B cell (primary cell): ENCODE measurements at regions not wholly inside any gene's neighbourhood (a gene's known extent, or its start where the extent isn't known, plus 50 kb on each side); places are given as distances from the start of the nearest gene placed in this dataset.

Source experiments
- ATAC-seq: fragments of 200-7000 bp; cut with Tn5 transposase; one replicate; pipeline ENCODE4 v1.10.0; 2021; ENCODE audit warnings: low read depth, mild to moderate bottlenecking, moderate number of reproducible peaks, moderate library complexity
- CTCF ChIA-PET: fragments of 350-600 bp; sonication (Branson Sonifier 250); formaldehyde crosslinking; loops from one replicate; lab custom pipeline; 2021; ENCODE audit warnings: antibody characterized with exemption, inconsistent platforms; lab: Charles Lee
- POLR2A ChIA-PET: fragments of 350-600 bp; sonication (Branson Sonifier 250); formaldehyde crosslinking; loops from one replicate; lab custom pipeline; 2021; ENCODE audit warnings: antibody characterized with exemption; lab: Charles Lee
- DNase-seq: peaks from one replicate; pipeline ENCODE4 v3.0.0; 2013
- H2AFZ ChIP-seq: 2 replicates; pipeline ENCODE4 v1.6.1; 2012; ENCODE audit warnings: mild to moderate bottlenecking, low read depth, low read length; ENCODE audit not compliant: insufficient read depth, poor library complexity, severe bottlenecking
- H3K27ac ChIP-seq, 2 donors: 1 replicate in 1 of 2; 2 replicates in 1 of 2; pipeline ENCODE4 v1.5.1; 2012 to 2013; ENCODE audit warnings: low read length in 2 of 2, mild to moderate bottlenecking in 2 of 2, moderate library complexity in 1 of 2
- H3K27me3 ChIP-seq, 4 experiments: fragments of 200-600 bp in 1 of 4; sonication (generic) in 1 of 4; replicated peaks in 1 of 4; 1 replicate in 2 of 4; 2 replicates in 2 of 4; pipeline versions ENCODE4 v1.6.1 to v1.7.0; 2013 to 2016; ENCODE audit warnings: low read length in 3 of 4, mild to moderate bottlenecking in 2 of 4, mixed read lengths in 1 of 4, moderate library complexity in 1 of 4; ENCODE audit not compliant: insufficient read depth in 4 of 4, control insufficient read depth in 3 of 4; ENCODE audit errors: control extremely low read depth in 1 of 4
- H3K36me3 ChIP-seq, 2 experiments: replicated peaks in 1 of 2; 1 replicate in 1 of 2; 2 replicates in 1 of 2; pipeline versions ENCODE4 v1.6.1 to v1.7.1; 2013; ENCODE audit warnings: low read length in 1 of 2; ENCODE audit not compliant: insufficient read depth in 2 of 2, control insufficient read depth in 1 of 2; ENCODE audit errors: control extremely low read depth in 1 of 2, extremely low read depth in 1 of 2
- H3K4me1 ChIP-seq, 2 donors: fragments of 200-600 bp in 1 of 2; sonication (generic) in 1 of 2; 1 replicate in 1 of 2; 2 replicates in 1 of 2; pipeline versions ENCODE4 v1.5.1 to v1.6.1; 2013 to 2017; ENCODE audit warnings: low read length in 2 of 2; ENCODE audit not compliant: control insufficient read depth in 2 of 2, insufficient read depth in 2 of 2
- H3K4me2 ChIP-seq: replicated peaks from 2 replicates; pipeline ENCODE3; 2012; ENCODE audit warnings: mild to moderate bottlenecking, low read depth, low read length; ENCODE audit not compliant: poor library complexity, severe bottlenecking
- H3K4me3 ChIP-seq, 5 experiments: fragments of 200-600 bp in 1 of 5; sonication (generic) in 1 of 5; 1 replicate in 3 of 5; 2 replicates in 2 of 5; pipeline versions ENCODE4 v1.5.1 to v1.7.0; 2011 to 2016; ENCODE audit warnings: low read length in 4 of 5, mild to moderate bottlenecking in 4 of 5, low read depth in 2 of 5, control low read depth in 1 of 5, moderate library complexity in 1 of 5; ENCODE audit not compliant: insufficient read depth in 1 of 5; ENCODE audit errors: control extremely low read depth in 1 of 5, extremely low read depth in 1 of 5
- H3K79me2 ChIP-seq: fragments of 200-600 bp; sonication (generic); one replicate; pipeline ENCODE4 v1.6.0; 2016; ENCODE audit warnings: low read length; ENCODE audit not compliant: control insufficient read depth, insufficient read depth
- H3K9ac ChIP-seq: fragments of 200-600 bp; sonication (generic); 2 replicates; pipeline ENCODE4 v1.6.1; 2017; ENCODE audit warnings: mild to moderate bottlenecking, low read length, moderate library complexity
- H3K9me3 ChIP-seq, 3 donors: one replicate each; pipeline versions ENCODE4 v1.6.1 to v1.7.1; 2013; ENCODE audit warnings: low read length in 2 of 3; ENCODE audit not compliant: control insufficient read depth in 2 of 3, insufficient read depth in 1 of 3; ENCODE audit errors: control extremely low read depth in 1 of 3
- H4K20me1 ChIP-seq: 2 replicates; pipeline ENCODE4 v1.6.0; 2012; ENCODE audit warnings: mild to moderate bottlenecking, low read length; ENCODE audit not compliant: insufficient read depth, control insufficient read depth, poor library complexity, severe bottlenecking
- H3K27ac Mint-ChIP-seq: one replicate; pipeline ENCODE4 v1.8.0; 2021; ENCODE audit warnings: mixed read lengths
- H3K27me3 Mint-ChIP-seq: one replicate; pipeline ENCODE4 v1.8.0; 2021; ENCODE audit warnings: mixed read lengths
- H3K4me1 Mint-ChIP-seq: one replicate; pipeline ENCODE4 v1.8.0; 2021; ENCODE audit warnings: mixed read lengths
- H3K4me3 Mint-ChIP-seq: one replicate; pipeline ENCODE4 v1.8.0; 2021; ENCODE audit warnings: mixed read lengths
- H3K9me3 Mint-ChIP-seq: one replicate; pipeline ENCODE4 v1.8.0; 2022; ENCODE audit warnings: mixed read lengths; ENCODE audit not compliant: insufficient read depth
- EZH2 ChIP-seq: IDR thresholded peaks from 2 replicates; pipeline ENCODE4 v1.6.1; 2012; ENCODE audit warnings: borderline replicate concordance, low read depth, mild to moderate bottlenecking, moderate library complexity, low read length; ENCODE audit not compliant: insufficient read depth, poor library complexity, severe bottlenecking
- WGBS: methylation state at CpG from one replicate; pipeline ENCODE4 v1.1.5; 2013; ENCODE audit warnings: missing lambda C conversion rate; ENCODE audit not compliant: insufficient coverage; 5-methylcytosine and 5-hydroxymethylcytosine counted together
- intact Hi-C: fragments of 100-400 bp; cut with micrococcal nuclease; formaldehyde crosslinking; loops from one replicate; pipeline ENCODE4 v1.10.0; 2022
- TF ChIP-seq, protein P1 (sequence below): fragments of 200-600 bp; IDR thresholded peaks from one replicate; pipeline ENCODE4 v1.8.0; 2022; ENCODE audit warnings: antibody characterized with exemption, mild to moderate bottlenecking

DNA sequence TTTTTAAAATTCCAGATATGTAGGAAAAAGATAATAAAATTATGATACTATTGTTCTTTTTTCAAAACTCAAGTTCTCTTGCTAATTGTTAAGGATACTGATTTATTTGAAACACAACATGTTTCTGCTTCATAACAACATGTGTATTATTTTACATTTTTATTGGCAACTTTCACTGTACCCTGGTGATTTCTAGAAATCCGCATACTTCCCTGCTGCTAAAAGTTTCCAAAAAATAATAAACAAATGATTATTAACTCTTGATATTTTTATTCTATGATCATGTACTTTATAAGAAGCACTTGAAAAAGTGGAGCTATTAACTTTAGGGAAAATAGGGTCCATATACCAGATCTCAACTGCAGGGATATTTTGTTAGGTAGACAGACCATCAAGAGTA lies 71.2 kb upstream of the HCCS start:
- ChIA-PET POLR2A (no interaction called here), CTCF (no interaction called here)
- Histone ChIP-seq H3K4me2 (no peak overlapping the region), H3K4me1 (no peaks in the 10 kb centered on the region), H3K4me3 (no peak overlapping the region), H3K27ac (no peak overlapping the region), H3K36me3 (no peaks in the 10 kb centered on the region), H3K79me2 (no peaks in the 10 kb centered on the region), H3K27me3 (no peaks in the 10 kb centered on the region), H3K9ac (no peak overlapping the region), H4K20me1 (no peaks in the 10 kb centered on the region), H2AFZ (no peak overlapping the region), H3K9me3 (no peaks in the 10 kb centered on the region)
- intact Hi-C loops = no loop called here
- no peak overlapping the region for H3K4me3 Mint-ChIP-seq
- TF ChIP-seq, protein P1, sequence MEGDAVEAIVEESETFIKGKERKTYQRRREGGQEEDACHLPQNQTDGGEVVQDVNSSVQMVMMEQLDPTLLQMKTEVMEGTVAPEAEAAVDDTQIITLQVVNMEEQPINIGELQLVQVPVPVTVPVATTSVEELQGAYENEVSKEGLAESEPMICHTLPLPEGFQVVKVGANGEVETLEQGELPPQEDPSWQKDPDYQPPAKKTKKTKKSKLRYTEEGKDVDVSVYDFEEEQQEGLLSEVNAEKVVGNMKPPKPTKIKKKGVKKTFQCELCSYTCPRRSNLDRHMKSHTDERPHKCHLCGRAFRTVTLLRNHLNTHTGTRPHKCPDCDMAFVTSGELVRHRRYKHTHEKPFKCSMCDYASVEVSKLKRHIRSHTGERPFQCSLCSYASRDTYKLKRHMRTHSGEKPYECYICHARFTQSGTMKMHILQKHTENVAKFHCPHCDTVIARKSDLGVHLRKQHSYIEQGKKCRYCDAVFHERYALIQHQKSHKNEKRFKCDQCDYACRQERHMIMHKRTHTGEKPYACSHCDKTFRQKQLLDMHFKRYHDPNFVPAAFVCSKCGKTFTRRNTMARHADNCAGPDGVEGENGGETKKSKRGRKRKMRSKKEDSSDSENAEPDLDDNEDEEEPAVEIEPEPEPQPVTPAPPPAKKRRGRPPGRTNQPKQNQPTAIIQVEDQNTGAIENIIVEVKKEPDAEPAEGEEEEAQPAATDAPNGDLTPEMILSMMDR = no peak
- TF ChIP-seq EZH2 = no peak
- no CpG with 5 or more reads among the region's 1 CpG for WGBS
- H3K4me1 Mint-ChIP-seq = no peaks in the 10 kb centered on the region
- H3K27me3 Mint-ChIP-seq = no peaks in the 10 kb centered on the region
- DNase-seq (no peak), ATAC-seq (no peak)
- no peak overlapping the region for H3K27ac Mint-ChIP-seq
- no peaks in the 10 kb centered on the region for H3K9me3 Mint-ChIP-seq

DNA sequence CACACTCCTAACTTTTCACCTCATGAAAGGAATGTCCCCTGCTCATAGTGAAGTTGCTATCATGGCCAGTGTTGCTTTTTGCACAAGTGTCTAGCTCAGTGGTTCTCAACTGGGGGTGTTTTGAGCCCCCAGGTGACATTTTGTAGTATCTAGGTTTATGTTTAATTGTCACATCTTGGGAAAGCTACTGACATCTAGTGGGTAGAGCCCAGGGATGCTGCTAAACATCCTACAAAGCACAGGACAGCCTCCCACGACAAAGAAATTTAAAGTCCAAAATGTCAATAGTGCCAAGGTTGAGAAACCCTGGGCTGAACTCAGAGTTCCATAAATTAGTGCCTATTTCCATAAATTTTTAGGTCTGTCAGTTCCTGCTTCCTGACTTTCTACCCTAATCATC lies 70.7 kb upstream of the HCCS start:
- TF ChIP-seq, protein P1 = no peak
- no peak for TF ChIP-seq EZH2
- Histone ChIP-seq H3K27ac (no peak overlapping the region), H3K4me1 (no peaks in the 10 kb centered on the region), H3K9ac (no peak overlapping the region), H3K27me3 (no peaks in the 10 kb centered on the region), H2AFZ (no peak overlapping the region), H3K79me2 (no peaks in the 10 kb centered on the region), H3K4me3 (no peak overlapping the region), H3K9me3 (no peaks in the 10 kb centered on the region), H3K4me2 (no peak overlapping the region), H4K20me1 (no peaks in the 10 kb centered on the region), H3K36me3 (no peaks in the 10 kb centered on the region)
- ATAC-seq = no peak
- no peak for DNase-seq
- Mint-ChIP-seq H3K9me3 (no peaks in the 10 kb centered on the region), H3K4me3 (no peak overlapping the region), H3K27ac (no peak overlapping the region), H3K27me3 (no peaks in the 10 kb centered on the region), H3K4me1 (no peaks in the 10 kb centered on the region)
- POLR2A ChIA-PET = no interaction called here
- no CpG with 5 or more reads among the region's 1 CpG for WGBS
- intact Hi-C loops = no loop called here
- CTCF ChIA-PET = no interaction called here
